GM10248 (cell line): ENCODE measurements at regions not wholly inside any gene's neighbourhood (a gene's known extent, or its start where the extent isn't known, plus 50 kb on each side); places are given as distances from the start of the nearest gene placed in this dataset.

Experiments used
- CTCF ChIA-PET: fragments of 300-600 bp; sonication (Branson Sonifier 250); formaldehyde crosslinking; extraction: SDS; loops from one replicate; lab custom pipeline; 2021; ENCODE audit warnings: antibody characterized with exemption; lab: Yijun Ruan, JAX
- POLR2A ChIA-PET: fragments of 350-650 bp; sonication (Branson Sonifier 250); formaldehyde crosslinking; extraction: SDS; loops from one replicate; lab custom pipeline; 2020; ENCODE audit warnings: antibody characterized with exemption; lab: Yijun Ruan, JAX
- DNase-seq: peaks from one replicate; pipeline ENCODE4 v3.0.0; 2012; ENCODE audit errors: extremely low spot score
- CTCF ChIP-seq: IDR thresholded peaks from 2 replicates; pipeline ENCODE4 v1.5.1; 2012; ENCODE audit warnings: mild to moderate bottlenecking, low read depth; ENCODE audit errors: extremely low read depth, missing control alignments, control extremely low read depth

- CTCF ChIA-PET, result no interaction called here
- POLR2A ChIA-PET, result no interaction called here
- TF ChIP-seq CTCF, result no peak
- DNase-seq, result no peak
Measured at GRCh38 chr3:88979760-88980159, 127.7 kb upstream of the EPHA3 start.

- ChIA-PET POLR2A (no interaction called here), CTCF (no interaction called here)
- DNase-seq, result no peak
- TF ChIP-seq CTCF, result no peak
Measured at GRCh38 chr3:88983458-88983857, 124.0 kb upstream of the EPHA3 start.

- TF ChIP-seq CTCF, result no peak
- CTCF ChIA-PET, result no interaction called here
- DNase-seq, result no peak
- POLR2A ChIA-PET, result no interaction called here
Measured at GRCh38 chr3:88984256-88984655, 123.2 kb upstream of the EPHA3 start.

- no peak for DNase-seq
- TF ChIP-seq CTCF, result no peak
- CTCF ChIA-PET, result interaction anchor here (1.7 kb wide), 1 partner anchor 12 kb away, joined by 8 read pairs; no protein-coding TSS in a partner anchor
- POLR2A ChIA-PET, result no interaction called here
Measured at GRCh38 chr3:88984832-88985231, 122.6 kb upstream of the EPHA3 start.

GRCh38 chr3:88985491-88985890 is 121.9 kb upstream of the EPHA3 start:
- TF ChIP-seq CTCF, result no peak
- CTCF ChIA-PET, result interaction anchor here (1.4 to 1.7 kb wide), 2 partner anchors 12 to 26 kb away, joined by 3 to 8 read pairs; no protein-coding TSS in a partner anchor
- POLR2A ChIA-PET, result no interaction called here
- DNase-seq, result no peak

- CTCF ChIA-PET, result interaction anchor here (1.4 kb wide), 1 partner anchor 38 kb away, joined by 3 read pairs; no protein-coding TSS in a partner anchor
- TF ChIP-seq CTCF, result no peak
- no peak for DNase-seq
- POLR2A ChIA-PET, result no interaction called here
Measured at GRCh38 chr3:88986834-88987233, 120.6 kb upstream of the EPHA3 start.
